Adrenal gland (tissue), 5 donors: ENCODE measurements at regions not wholly inside any gene's neighbourhood (a gene's known extent, or its start where the extent isn't known, plus 50 kb on each side); places are given as distances from the start of the nearest gene placed in this dataset.

Source experiments
- CTCF ChIP-seq, 6 experiments: fragments of 450-650 bp in 4 of 6; fragments of 200-600 bp in 2 of 6; sonication (generic) in 1 of 6; IDR thresholded peaks; 1 replicate in 5 of 6; 2 replicates in 1 of 6; pipeline versions ENCODE4 v1.5.1 to v1.8.0; 2016 to 2021; ENCODE audit warnings: antibody characterized with exemption in 6 of 6, mild to moderate bottlenecking in 2 of 6, moderate library complexity in 1 of 6
- POLR2A ChIP-seq, 2 donors: fragments of 450-650 bp; IDR thresholded peaks; one replicate each; pipeline ENCODE4 v1.6.1; 2017; ENCODE audit warnings: antibody characterized with exemption in 2 of 2, mild to moderate bottlenecking in 2 of 2, moderate library complexity in 1 of 2
- donor health status: DM: no; HTN: no; CAD: no.

GRCh38 chr2:51789918-51790317 is 758.0 kb upstream of the NRXN1 start:
- TF ChIP-seq CTCF (IDR thresholded peaks at IDR 0.05) (no peak), POLR2A (IDR thresholded peaks at IDR 0.05) (no peak)
